ENCODE measurements at regions not wholly inside any gene's neighbourhood (a gene's known extent, or its start where the extent isn't known, plus 50 kb on each side); places are given as distances from the start of the nearest gene placed in this dataset.

- TF ChIP-seq CTCF (IDR thresholded peaks at IDR 0.05; ENCODE audit: low read depth, low read length) (no peak), EZH2phosphoT487 (IDR thresholded peaks at IDR 0.05; ENCODE audit: low read depth) (no peak)
Observed at GRCh38 chrX:5409106-5409505, 819.6 kb downstream of the NLGN4X start.

All from OCI-LY3 (cell line).